GM21717 (cell line): ENCODE measurements at regions not wholly inside any gene's neighbourhood (a gene's known extent, or its start where the extent isn't known, plus 50 kb on each side); places are given as distances from the start of the nearest gene placed in this dataset.
"Not testable (repeated sequence)": the region's sequence is repeated elsewhere in the genome, so short reads cannot be mapped to it uniquely, and the experiment has no call there.

Experiments
- ATAC-seq: cut with Tn5 transposase; IDR thresholded peaks from one replicate; pipeline ENCODE4 v1.9.1; 2021; ENCODE audit warnings: mild to moderate bottlenecking, moderate library complexity; ENCODE audit not compliant: unreplicated experiment

DNA sequence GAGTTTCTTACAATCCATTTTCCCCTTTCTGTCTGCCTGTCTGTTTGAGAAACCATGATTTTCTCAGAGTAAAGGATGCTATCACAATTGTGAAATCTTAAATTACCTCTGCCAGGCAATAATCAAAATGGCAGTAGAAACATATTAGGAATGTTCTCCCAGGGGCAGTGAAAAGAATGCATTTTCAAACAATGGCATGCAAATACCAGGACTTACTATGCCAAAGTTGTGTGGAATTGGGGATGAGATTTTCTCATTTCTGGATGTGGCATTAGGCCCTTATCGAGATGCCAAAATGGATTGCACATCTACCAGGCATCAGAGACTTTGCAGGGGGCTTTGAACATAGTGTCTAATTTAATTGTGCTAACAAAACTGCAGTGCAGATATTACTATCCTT, 821.4 kb downstream of the RNF144A start:
- no peak for ATAC-seq

DNA sequence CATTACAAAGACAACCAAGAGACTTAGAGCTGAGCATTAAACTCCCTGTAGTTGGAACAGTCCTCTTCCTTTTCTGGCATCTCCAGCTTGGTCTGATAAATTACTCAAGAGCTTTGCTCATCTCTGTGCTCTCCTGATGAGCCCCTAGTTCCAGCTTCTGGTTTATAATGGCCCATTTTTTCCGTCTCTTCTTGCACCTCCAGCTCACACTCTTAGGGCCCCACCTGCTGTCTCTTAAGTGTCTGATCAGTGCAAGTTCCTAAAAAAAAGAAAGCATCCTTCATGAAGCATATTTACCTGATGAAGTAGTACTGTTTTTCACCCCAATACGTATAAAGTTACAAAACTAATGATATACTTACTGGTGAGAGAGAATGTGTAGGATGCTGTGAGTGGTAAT, 822.9 kb downstream of the RNF144A start:
- ATAC-seq = no peak

DNA sequence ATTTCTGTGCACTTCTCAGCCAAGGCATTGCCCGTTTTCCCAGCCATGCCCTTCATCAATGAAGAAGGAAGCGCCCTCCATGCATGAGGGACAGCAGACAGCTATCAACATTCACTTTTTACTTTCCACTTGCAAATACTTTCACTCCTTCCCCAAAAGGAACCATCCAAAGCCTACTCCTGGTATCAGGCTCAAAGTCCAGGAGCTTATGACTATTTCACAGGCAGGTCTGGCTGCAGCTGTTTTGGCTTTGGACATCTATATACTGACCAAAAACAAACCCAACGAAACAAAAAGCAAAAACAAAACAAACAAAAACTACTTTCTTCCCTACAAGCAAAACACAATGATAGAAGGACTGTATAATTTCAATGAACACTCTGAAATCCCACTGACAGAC, 825.1 kb downstream of the RNF144A start:
- ATAC-seq = no peak

DNA sequence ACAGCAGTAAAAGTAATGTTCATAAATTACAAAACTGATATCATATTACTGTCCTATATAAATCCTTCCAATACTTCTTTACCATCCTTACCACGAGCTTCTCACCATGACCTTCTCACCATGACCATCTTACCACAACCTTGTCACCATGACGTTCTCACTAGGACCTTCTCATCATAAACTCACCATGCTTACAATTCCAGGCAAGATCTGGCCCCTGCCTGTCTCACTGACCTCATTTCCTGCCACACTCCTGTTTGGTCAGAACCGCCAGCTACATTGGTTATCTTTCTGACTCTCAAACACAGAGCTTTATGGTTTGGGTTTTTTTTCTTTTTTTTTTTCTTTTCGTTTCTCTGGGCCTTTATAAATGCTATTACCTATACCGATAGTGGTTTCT, 827.6 kb downstream of the RNF144A start:
- ATAC-seq = no peak

DNA sequence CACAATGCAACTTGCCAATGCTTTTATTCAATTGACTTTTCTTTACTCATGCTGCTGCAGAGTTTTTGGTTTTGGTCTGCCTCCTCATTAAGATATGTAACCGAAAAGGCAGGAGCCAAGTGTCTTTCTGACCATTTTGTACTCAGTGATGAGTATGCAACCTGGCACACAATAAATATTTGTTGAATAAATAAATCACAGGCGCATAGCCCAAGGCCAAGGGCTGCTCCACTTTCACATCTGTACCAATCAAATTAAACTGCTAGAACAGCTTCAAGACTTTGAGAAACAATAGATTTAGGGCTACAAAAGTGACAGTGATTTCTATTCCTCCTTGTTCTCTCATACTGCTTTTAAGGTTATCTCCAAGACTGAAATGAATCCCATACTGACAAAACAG, 828.2 kb downstream of the RNF144A start:
- ATAC-seq = no peak

DNA sequence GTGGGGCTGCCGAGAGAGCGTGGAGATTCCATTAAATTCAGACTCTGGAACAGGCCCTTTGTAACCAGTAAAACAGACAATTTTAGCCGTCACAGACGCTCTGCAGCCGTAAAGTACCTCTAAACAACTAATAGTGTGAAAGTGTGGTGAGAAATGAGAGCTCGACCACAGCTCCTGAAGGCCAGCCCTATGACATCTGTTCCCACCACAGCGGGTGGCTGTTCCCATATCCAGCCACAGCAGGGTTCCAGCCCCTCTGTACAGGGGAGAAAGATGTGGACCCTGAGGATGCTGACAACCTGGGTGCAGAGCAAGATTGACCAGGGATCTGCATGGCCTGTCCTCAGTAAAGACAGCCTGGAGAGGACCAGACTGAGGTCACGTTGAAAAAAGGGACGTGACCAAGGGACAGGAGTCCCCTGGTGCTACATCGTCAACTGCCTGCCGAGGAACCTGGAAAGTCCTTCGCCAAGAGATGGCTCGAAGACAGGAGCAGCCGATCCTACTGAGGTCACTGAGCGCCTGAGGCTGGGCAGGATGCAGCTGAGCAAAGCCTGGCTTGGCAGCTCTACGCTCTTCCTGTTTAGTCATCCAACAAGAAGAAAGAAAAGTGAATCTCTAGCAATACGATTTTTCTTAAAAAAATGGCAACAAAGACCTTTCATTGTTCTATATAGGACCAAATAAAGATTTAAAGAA, 831.7 kb downstream of the RNF144A start:
- no peak for ATAC-seq

DNA sequence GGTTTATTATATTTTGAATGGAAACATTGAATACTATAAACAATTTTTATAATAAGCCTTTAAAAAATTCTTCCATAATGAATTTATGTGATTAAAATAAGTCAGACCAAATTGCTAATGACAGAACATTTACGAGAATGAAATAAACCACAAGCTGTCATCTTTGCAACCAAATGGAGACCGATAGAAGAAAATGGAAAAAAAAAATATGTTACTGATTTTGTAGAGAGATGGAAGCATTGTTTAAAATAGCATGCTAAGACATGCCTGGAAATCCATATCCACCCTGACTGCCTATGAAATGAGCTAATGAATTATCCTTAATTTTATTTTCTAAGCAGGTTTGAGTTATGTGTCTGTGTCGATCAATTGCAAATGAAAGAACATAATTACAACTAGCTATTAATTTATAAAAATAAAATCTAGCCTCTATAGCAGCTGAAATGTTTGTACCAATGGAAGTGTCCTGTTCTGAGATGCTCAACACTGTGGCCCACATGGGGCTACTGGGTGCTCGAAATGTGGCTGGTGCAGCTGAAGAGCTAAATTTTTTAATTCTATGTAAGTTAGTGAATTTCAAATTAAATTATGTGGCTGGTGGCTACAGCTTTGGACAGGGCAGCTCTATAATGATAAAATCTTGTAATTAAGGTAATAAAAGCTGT, 832.8 kb downstream of the RNF144A start:
- ATAC-seq = no peak

DNA sequence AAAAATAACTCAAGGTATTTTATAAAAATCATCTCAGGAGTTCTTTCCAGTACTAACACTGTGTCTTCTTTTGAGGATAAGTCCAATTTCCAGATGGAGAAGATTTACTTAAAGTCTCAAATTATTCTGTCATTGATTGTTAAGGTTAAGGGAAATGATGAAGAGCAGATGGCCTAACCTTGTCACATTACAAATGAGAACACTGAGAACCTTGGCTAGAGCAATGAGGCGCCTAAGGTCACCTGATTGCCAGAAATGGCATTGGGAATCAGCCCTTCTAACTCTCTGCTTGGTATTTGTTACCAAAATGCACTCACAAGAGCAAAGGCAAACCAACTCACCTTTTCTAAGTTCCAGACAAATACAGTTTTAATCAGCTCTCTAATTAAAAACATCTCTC, 835.1 kb downstream of the RNF144A start:
- ATAC-seq = no peak

DNA sequence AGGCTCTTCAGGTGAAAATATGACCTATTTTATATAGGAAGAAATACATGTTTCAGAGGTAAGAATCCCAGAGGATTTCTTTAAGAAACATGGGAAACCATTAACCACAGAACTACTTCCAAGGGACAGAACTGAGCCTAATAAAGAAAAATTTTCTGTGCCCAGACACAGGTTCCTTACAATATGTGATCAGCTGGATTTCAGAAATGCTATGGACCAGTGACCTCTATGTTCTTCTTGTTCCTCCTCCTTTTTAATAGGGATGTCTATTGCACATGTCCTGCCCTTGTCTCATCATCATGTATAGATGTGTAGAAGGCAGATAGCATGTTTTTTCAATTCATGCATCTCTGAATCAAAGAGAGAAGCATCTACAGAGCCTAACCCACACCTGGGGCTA, 836.6 kb downstream of the RNF144A start:
- no peak for ATAC-seq

DNA sequence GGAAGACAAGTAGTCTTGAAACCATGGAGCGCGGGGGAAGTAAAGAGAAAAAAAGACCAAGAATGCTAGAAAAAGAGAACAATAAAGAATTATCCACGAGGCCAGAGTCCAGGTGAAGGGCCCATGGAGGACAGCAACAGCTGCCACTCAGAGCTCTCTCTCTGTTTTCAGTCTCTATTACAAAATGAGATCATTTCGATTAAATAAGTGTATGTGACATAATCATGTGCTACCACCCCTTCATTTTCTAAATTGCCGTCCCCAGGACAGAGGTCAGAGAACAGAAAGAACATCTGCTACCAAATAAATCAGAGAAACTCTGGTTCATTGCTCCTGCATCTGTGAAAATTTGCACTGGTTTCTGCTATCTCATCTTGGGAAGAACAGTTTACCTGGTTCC, 838.7 kb downstream of the RNF144A start:
- no peak for ATAC-seq

DNA sequence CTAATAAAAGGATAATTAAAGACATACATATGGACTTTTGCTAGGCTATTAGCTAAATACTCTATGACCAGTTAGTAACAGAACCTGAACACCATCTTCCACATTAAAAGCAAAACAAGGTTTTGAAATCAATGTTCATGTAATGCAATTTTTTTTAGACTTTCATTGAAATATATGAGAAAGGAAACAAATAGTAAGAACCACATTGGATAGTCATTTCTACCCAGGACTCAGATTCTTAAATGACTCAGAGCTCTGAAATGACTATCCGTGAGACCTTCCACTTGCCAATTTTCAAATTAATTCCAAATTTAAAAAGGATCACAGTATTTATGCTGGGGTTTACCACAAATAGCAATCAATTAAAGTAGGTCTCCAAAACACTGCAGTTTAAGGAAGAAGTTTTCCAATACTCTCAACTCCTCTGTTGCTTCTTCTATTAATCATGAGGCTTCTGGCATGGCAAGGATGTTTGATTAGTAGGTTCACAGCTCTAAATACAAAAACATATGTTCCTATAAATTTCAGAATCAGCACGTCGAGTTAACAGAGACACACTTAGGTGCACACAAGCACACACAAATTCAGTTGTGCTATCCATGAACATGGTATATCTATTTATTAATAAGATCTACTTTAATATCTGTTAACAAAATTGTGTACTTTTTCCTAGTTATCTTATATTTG, 841.0 kb downstream of the RNF144A start:
- ATAC-seq = no peak

DNA sequence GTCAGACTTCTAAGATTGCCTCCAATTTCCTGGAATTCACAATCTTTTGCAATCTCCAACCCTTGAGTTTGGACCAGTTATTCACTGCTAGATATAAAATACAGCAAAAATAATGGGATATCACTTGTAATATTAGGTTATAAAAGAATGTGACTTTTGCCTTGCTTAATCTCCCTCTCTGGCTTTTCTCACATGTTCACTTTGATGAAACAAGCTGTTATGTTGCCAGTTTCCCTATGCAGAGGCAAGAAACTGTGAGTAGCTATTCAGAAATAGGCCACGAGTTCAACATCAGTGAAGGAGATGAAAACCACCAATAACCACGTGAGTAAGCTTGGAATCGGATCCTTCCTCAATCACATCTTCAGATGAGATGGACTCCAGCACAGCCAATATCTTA, 842.7 kb downstream of the RNF144A start:
- ATAC-seq = no peak

DNA sequence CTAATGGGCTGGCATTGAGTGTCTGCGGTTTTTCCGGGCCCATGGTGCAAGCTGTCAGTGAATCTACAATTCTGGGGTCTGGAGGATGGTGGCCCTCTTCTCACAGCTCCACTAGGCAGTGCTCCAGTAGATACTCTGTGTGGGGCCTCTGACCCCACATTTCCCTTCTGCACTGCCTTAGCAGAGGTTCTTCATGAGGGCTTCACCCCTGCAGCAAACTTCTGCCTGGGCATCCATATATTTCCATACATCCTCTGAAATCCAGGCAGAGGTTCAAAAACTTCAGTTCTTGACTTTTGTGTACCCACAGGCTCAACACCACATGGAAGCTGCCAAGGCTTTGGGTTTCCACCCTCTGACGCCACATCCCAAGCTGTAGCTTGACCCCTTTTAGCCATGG, 846.2 kb downstream of the RNF144A start:
- not testable (repeated sequence) for ATAC-seq

DNA sequence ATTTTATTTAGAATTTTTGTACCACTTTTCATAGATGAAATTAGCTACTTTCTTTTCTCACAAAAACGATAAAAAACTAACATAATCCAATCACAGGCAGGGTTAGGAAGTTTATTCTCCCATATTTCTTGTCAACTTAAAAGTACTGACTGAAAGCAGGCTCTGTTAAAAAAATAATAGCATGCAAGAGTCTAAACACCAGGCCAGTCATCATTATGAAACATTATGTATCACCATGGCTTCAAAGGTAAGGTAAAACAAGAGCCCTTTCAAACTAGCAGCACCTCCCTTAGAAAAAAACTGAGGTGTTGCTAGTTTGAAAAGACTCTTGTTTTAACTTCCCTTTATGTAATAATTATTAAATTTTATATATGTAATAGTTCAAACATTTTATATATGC, 848.0 kb downstream of the RNF144A start:
- no peak for ATAC-seq

DNA sequence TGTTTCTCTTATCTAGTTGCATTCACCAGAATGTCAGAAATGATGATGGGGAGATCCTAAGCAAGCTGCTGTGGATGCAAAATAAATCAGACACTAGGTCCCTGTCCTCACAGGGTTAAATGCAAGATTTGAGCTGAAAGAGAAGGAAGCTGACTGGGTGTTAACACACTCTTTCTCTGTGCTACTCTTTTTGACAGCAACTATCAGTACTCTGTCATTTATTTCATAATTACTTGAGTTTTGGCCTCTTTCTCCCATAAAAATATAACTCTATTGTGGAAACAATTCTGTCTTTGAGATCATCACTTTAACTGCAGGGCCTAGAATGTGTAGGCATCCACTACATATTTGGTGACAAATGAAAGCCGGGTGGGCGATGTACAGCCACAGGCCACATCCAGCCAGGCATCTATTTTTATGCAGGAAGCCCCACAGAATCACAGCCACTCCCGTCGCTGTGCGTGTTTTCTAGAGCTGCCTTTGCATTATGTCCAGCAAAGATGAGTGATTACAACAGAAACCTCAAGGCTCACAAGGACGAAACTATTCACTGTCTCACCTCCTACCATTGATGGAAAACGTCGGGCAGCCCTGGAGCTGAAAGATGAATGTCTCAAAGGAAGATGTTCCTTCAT, 849.0 kb downstream of the RNF144A start:
- no peak for ATAC-seq

DNA sequence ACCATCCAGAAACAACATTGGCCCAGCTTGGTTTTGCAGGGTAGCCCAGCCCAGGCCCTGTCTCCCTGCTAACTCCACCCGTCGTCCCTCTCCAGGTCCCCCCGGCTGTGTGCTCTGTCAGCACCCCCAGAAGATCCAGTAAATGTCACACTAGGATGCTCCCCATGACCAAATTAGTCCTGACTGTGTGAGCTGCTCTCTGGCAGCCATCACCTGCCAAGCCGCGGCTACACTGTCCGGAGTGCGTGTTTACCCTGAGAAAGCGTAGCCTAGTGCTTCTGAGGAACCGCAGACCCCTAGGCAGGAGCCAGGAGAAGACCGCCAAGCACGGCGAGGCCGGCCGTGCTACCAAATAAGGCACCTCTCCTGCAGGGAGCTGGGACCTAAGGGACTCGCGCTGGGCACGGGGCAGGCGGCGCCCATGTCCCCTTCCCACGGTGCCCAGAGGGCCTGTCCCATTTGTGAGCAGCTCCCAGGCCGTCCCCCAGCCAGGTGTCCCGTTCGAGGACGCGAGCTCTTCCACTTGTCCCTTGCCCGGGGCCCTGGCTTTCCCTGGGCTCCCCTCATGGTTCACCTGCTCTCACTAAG, 849.9 kb downstream of the RNF144A start:
- no peak for ATAC-seq

DNA sequence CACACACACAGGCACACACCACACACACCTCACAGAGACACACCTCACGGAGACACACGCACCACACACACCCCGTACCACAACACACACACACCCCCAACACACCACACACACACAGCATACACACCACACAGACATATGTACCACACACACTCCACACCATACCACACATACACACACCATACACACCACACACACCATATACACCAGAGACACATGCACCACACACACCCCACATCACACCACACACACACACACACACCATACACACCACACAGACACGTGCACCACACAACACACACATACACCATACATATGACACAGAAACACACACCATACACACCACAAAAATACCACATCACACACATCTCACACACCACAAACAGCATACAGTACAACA, 850.7 kb downstream of the RNF144A start:
- no peak for ATAC-seq

DNA sequence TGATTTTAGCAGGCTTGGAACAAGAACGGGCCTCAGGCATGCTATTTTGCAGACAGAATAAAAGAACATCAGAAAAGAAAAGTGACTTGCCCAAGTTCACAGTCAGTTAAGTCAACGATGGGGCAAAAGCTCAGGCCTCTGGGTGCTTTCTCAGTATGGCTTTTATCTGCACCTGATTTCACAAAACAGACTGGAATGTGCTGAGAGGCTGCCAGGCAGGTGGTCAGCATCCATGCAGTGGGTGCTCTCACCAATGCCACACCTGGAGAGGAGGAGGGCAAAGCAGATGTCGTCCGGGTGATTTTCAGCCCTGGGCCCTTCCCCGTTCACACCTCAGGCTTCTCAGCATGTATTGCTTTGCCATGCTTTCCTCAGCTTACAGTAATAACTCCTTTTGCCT, 854.6 kb downstream of the RNF144A start:
- no peak for ATAC-seq

DNA sequence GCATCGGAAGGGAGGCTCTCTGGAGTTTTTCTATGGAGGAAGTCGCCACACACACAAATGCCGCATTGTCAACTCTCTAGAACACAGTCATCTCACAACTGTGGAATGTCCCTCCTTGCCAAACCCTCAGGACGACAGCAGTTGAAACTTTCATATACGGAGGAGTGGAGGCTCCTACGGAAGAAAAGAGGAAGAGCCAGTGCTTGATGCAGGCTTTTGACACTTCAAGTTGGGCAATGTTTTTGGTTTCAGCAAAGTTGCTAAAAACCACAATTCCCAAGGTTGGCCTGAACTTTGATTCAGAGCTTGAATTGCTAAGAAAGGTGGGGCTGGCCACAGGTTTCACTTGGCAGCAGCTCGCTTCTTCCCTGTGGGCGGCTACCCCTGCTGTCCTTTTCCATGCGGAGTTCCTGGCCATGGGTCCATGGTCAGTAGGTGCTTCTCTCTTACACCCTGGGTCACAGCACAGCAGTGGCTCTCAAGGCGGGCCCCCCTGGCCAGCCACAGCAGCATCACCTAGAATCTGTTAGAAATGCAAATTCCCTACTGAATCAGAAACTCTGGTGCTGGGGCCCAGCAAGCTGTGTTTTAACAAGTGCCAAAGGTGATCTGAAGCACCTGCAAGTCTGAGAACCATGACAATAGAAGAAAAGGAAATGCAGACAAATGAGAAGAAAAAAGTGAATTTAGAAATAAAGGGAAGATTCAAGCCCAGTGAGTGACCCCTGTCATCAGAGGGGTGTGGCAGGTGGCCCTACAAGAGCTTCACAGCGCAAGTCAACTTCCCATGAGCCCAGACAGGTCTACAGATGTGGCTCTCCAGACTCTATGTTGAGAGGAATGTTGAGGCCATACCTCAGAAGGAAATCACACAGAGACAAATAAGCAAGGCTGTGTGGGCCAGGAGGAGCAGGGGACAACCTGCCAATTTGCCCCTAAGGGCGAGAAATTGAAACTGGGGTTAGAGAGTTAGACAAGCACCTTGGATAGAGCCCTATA, 856.4 kb downstream of the RNF144A start:
- ATAC-seq = peak; percentile 77

DNA sequence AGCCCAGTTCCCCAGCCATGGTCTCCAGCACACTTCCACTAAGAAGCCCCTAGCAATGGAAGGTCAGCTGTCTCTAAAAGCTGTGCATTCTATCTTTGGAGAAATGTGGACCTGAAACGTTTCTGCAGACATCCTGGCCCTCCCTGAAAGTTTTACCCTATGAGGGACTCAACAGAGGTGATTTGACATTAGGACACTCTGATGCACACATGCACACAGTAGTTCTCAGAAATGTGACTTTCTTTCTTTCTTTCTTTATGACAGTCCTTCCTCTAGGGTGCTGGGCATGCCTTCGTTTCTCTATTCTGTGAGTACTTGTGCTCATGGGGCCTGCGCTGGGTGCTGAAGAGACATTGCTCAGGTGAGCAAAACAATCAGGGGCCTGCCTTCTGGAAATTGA, 857.3 kb downstream of the RNF144A start:
- no peak for ATAC-seq
